Liver (tissue), 3 donors: ENCODE measurements at regions not wholly inside any gene's neighbourhood (a gene's known extent, or its start where the extent isn't known, plus 50 kb on each side); places are given as distances from the start of the nearest gene placed in this dataset.

Source experiments
- CTCF ChIP-seq: fragments of 150-350 bp; IDR thresholded peaks from 2 replicates; pipeline ENCODE4 v1.5.1; 2017; ENCODE audit warnings: improper control_type of control experiment, low read depth, low read length; ENCODE audit not compliant: missing input control
- FOXA1 ChIP-seq: IDR thresholded peaks from 2 replicates; pipeline ENCODE4 v1.6.1; 2016; ENCODE audit warnings: antibody characterized with exemption
- JUND ChIP-seq, 2 donors: IDR thresholded peaks; 2 replicates each; pipeline ENCODE4 v1.6.1; 2016; ENCODE audit warnings: antibody characterized with exemption in 2 of 2
- MAX ChIP-seq: IDR thresholded peaks from 2 replicates; pipeline ENCODE4 v1.6.1; 2016; ENCODE audit warnings: antibody characterized with exemption
- RAD21 ChIP-seq, 2 donors: IDR thresholded peaks; 2 replicates each; pipeline ENCODE4 v1.6.1; 2016; ENCODE audit warnings: antibody characterized with exemption in 2 of 2, mild to moderate bottlenecking in 2 of 2
- RXRA ChIP-seq, 2 donors: IDR thresholded peaks; 2 replicates each; pipeline ENCODE4 v1.6.1; 2017 to 2018; ENCODE audit warnings: antibody characterized with exemption in 2 of 2, mild to moderate bottlenecking in 1 of 2
- SP1 ChIP-seq: IDR thresholded peaks from 2 replicates; pipeline ENCODE4 v1.6.1; 2018; ENCODE audit warnings: antibody characterized with exemption, mild to moderate bottlenecking
- YY1 ChIP-seq: IDR thresholded peaks from 2 replicates; pipeline ENCODE4 v1.6.1; 2016; ENCODE audit warnings: antibody characterized with exemption, mild to moderate bottlenecking
- TF ChIP-seq, protein P1 (sequence below): IDR thresholded peaks from 2 replicates; pipeline ENCODE4 v1.6.1; 2016; ENCODE audit warnings: antibody characterized with exemption
- TF ChIP-seq, protein P2 (sequence below): IDR thresholded peaks from 2 replicates; pipeline ENCODE4 v1.6.1; 2016; ENCODE audit warnings: antibody characterized with exemption, mild to moderate bottlenecking
- donor health status: healthy.
- donor health status: healthy.

- TF ChIP-seq SP1 (no peak), CTCF (no peak), MAX (no peak), FOXA1 (no peak), RXRA (IDR thresholded peaks at IDR 0.05) (no peak), JUND (IDR thresholded peaks at IDR 0.05) (no peak), RAD21 (IDR thresholded peaks at IDR 0.05) (no peak), YY1 (no peak)
- TF ChIP-seq, protein P1, sequence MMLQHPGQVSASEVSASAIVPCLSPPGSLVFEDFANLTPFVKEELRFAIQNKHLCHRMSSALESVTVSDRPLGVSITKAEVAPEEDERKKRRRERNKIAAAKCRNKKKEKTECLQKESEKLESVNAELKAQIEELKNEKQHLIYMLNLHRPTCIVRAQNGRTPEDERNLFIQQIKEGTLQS = no peak
- TF ChIP-seq, protein P2, sequence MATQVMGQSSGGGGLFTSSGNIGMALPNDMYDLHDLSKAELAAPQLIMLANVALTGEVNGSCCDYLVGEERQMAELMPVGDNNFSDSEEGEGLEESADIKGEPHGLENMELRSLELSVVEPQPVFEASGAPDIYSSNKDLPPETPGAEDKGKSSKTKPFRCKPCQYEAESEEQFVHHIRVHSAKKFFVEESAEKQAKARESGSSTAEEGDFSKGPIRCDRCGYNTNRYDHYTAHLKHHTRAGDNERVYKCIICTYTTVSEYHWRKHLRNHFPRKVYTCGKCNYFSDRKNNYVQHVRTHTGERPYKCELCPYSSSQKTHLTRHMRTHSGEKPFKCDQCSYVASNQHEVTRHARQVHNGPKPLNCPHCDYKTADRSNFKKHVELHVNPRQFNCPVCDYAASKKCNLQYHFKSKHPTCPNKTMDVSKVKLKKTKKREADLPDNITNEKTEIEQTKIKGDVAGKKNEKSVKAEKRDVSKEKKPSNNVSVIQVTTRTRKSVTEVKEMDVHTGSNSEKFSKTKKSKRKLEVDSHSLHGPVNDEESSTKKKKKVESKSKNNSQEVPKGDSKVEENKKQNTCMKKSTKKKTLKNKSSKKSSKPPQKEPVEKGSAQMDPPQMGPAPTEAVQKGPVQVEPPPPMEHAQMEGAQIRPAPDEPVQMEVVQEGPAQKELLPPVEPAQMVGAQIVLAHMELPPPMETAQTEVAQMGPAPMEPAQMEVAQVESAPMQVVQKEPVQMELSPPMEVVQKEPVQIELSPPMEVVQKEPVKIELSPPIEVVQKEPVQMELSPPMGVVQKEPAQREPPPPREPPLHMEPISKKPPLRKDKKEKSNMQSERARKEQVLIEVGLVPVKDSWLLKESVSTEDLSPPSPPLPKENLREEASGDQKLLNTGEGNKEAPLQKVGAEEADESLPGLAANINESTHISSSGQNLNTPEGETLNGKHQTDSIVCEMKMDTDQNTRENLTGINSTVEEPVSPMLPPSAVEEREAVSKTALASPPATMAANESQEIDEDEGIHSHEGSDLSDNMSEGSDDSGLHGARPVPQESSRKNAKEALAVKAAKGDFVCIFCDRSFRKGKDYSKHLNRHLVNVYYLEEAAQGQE = no peak
Measured at GRCh38 chr7:84800846-84801245, 386.0 kb downstream of the SEMA3D start.
